Activated CD8-positive, alpha-beta T cell treated with anti-CD3 and anti-CD28 coated beads for 36 hours (primary cell): ENCODE measurements at regions not wholly inside any gene's neighbourhood (a gene's known extent, or its start where the extent isn't known, plus 50 kb on each side); places are given as distances from the start of the nearest gene placed in this dataset.

ENCODE experiments used
- ATAC-seq: fragments of 200-7000 bp; cut with Tn5 transposase; one replicate; pipeline ENCODE4 v1.10.0; 2021; ENCODE audit warnings: mild to moderate bottlenecking, moderate library complexity
- CTCF ChIA-PET: fragments of 350-600 bp; sonication (Branson Sonifier 250); formaldehyde crosslinking; loops from one replicate; lab custom pipeline; 2021; ENCODE audit warnings: antibody characterized with exemption; lab: Charles Lee
- POLR2A ChIA-PET: fragments of 350-600 bp; sonication (Branson Sonifier 250); formaldehyde crosslinking; loops from one replicate; lab custom pipeline; 2021; ENCODE audit warnings: antibody characterized with exemption; lab: Charles Lee
- DNase-seq: peaks from one replicate; pipeline ENCODE4 v3.0.0-alpha.2; 2020
- H3K27ac Mint-ChIP-seq: one replicate; pipeline ENCODE4 v1.8.0; 2021; ENCODE audit warnings: mild to moderate bottlenecking, mixed read lengths
- H3K27me3 Mint-ChIP-seq: one replicate; pipeline ENCODE4 v1.8.0; 2021; ENCODE audit warnings: mixed read lengths
- H3K36me3 Mint-ChIP-seq: one replicate; pipeline ENCODE4 v1.8.0; 2021; ENCODE audit warnings: low read depth, mixed read lengths
- H3K4me1 Mint-ChIP-seq: one replicate; pipeline ENCODE4 v1.8.0; 2021; ENCODE audit warnings: low read depth, mixed read lengths
- H3K4me3 Mint-ChIP-seq: one replicate; pipeline ENCODE4 v1.8.0; 2021; ENCODE audit warnings: mild to moderate bottlenecking, moderate library complexity, mixed read lengths
- H3K9me3 Mint-ChIP-seq: one replicate; pipeline ENCODE4 v1.8.0; 2021; ENCODE audit warnings: mixed read lengths
- CTCF ChIP-seq: fragments of 200-600 bp; IDR thresholded peaks from one replicate; pipeline ENCODE4 v1.8.0; 2022; ENCODE audit warnings: antibody characterized with exemption, mild to moderate bottlenecking
- intact Hi-C: fragments of 100-400 bp; cut with micrococcal nuclease; formaldehyde crosslinking; loops from one replicate; pipeline ENCODE4 v1.10.0; 2022

- intact Hi-C loops: no loop called here
These were observed 323.0 kb upstream of the SEMA6D start for GRCh38 chr15:47394286-47394809.

GRCh38 chr15:47395076-47395475, 322.2 kb upstream of the SEMA6D start:
- DNase-seq (no peak), ATAC-seq (no peak)
- intact Hi-C loops: no loop called here
- Mint-ChIP-seq H3K36me3 (no peaks in the 10 kb centered on the region), H3K4me3 (no peak overlapping the region), H3K9me3 (peaks cover 2% of the 10 kb centered on the region), H3K4me1 (no peaks in the 10 kb centered on the region), H3K27ac (no peak overlapping the region), H3K27me3 (no peaks in the 10 kb centered on the region)
- ChIA-PET POLR2A (no interaction called here), CTCF (no interaction called here)
- no peak for TF ChIP-seq CTCF

More at GRCh38 chr15:47394286-47394809, 323.0 kb upstream of the SEMA6D start:
- no peak for TF ChIP-seq CTCF
- no peaks in the 10 kb centered on the region for H3K27me3 Mint-ChIP-seq
- DNase-seq: no peak
- ATAC-seq: no peak
- no peaks in the 10 kb centered on the region for H3K36me3 Mint-ChIP-seq
- no peak overlapping the region for H3K27ac Mint-ChIP-seq
- ChIA-PET POLR2A (no interaction called here), CTCF (no interaction called here)
- no peaks in the 10 kb centered on the region for H3K4me1 Mint-ChIP-seq
- no peak overlapping the region for H3K4me3 Mint-ChIP-seq
- peaks cover 2% of the 10 kb centered on the region for H3K9me3 Mint-ChIP-seq

GRCh38 chr15:47397655-47398054, 319.6 kb upstream of the SEMA6D start:
- H3K4me1 Mint-ChIP-seq: no peaks in the 10 kb centered on the region
- no peak for TF ChIP-seq CTCF
- no peaks in the 10 kb centered on the region for H3K36me3 Mint-ChIP-seq
- DNase-seq (no peak), ATAC-seq (no peak)
- H3K4me3 Mint-ChIP-seq: no peak overlapping the region
- POLR2A ChIA-PET: no interaction called here
- no peaks in the 10 kb centered on the region for H3K27me3 Mint-ChIP-seq
- no peaks in the 10 kb centered on the region for H3K9me3 Mint-ChIP-seq
- CTCF ChIA-PET: no interaction called here
- intact Hi-C loops: no loop called here
- no peak overlapping the region for H3K27ac Mint-ChIP-seq

- ATAC-seq: no peak
- intact Hi-C loops: no loop called here
- ChIA-PET CTCF (no interaction called here), POLR2A (interaction anchor here (0.6 kb wide), 1 partner anchor 25 kb away, joined by 3 read pairs; no protein-coding TSS in a partner anchor)
- no peaks in the 10 kb centered on the region for H3K27me3 Mint-ChIP-seq
- no peaks in the 10 kb centered on the region for H3K36me3 Mint-ChIP-seq
- no peaks in the 10 kb centered on the region for H3K4me1 Mint-ChIP-seq
- no peak overlapping the region for H3K27ac Mint-ChIP-seq
- H3K4me3 Mint-ChIP-seq: no peak overlapping the region
- H3K9me3 Mint-ChIP-seq: no peaks in the 10 kb centered on the region
- TF ChIP-seq CTCF: no peak
- no peak for DNase-seq
These were observed 319.2 kb upstream of the SEMA6D start for GRCh38 chr15:47398132-47398531.

GRCh38 chr15:47398594-47398993, 318.7 kb upstream of the SEMA6D start:
- ChIA-PET POLR2A (interaction anchor here (0.6 kb wide), 1 partner anchor 26 kb away, joined by 3 read pairs; no protein-coding TSS in a partner anchor), CTCF (no interaction called here)
- no peak overlapping the region for H3K4me3 Mint-ChIP-seq
- no peaks in the 10 kb centered on the region for H3K27me3 Mint-ChIP-seq
- DNase-seq (no peak), ATAC-seq (no peak)
- TF ChIP-seq CTCF: no peak
- intact Hi-C loops: no loop called here
- H3K9me3 Mint-ChIP-seq: no peaks in the 10 kb centered on the region
- no peaks in the 10 kb centered on the region for H3K36me3 Mint-ChIP-seq
- H3K4me1 Mint-ChIP-seq: no peaks in the 10 kb centered on the region
- no peak overlapping the region for H3K27ac Mint-ChIP-seq
